ENCODE measurements at regions not wholly inside any gene's neighbourhood (a gene's known extent, or its start where the extent isn't known, plus 50 kb on each side); places are given as distances from the start of the nearest gene placed in this dataset.

DNA sequence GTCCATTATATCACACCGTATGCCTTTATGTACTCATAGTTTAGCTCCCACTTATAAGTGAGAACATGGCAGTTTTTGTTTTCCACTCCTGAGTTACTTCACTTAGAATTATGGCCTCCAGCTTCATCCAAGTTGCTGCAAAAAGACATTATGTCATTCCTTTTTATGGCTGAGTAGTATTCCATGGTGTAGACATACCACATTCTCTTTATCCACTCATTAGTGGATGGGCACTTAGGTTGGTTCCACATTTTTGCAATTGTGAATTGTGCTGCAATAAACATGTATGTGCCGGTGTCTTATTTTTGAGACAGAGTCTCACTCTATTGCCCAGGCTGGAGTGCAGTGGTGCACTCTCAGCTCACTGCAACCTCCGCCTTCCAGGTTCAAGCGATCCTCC is 74.1 kb upstream of the IQSEC1 start:
- Histone ChIP-seq H3K9me3 (no peaks in the 10 kb centered on the region), H3K36me3 (no peaks in the 10 kb centered on the region), H3K27ac (no peak overlapping the region), H3K4me1 (no peaks in the 10 kb centered on the region), H3K27me3 (no peaks in the 10 kb centered on the region), H3K4me3 (no peak overlapping the region)
- TF ChIP-seq POLR2A (IDR thresholded peaks at IDR 0.05) (no peak), CTCF (IDR thresholded peaks at IDR 0.05) (no peak)
- WGBS (ENCODE audit: insufficient coverage, low coverage, low lambda C conversion rate, missing lambda C conversion rate) = 55% methylated on average over 4 of the region's 4 CpGs
- ATAC-seq = no peak
- intact Hi-C loops (cut with DNase I) = no loop called here
- DNase-seq = no peak

GRCh38 chr3:13146643-13147143 is 73.5 kb upstream of the IQSEC1 start:
- no peak for TF ChIP-seq CTCF (IDR thresholded peaks at IDR 0.05)
- no peak for TF ChIP-seq POLR2A (IDR thresholded peaks at IDR 0.05)
- WGBS (ENCODE audit: insufficient coverage, low coverage, low lambda C conversion rate, missing lambda C conversion rate) = 84% methylated on average over 8 of the region's 9 CpGs
- H3K27me3 ChIP-seq = no peaks in the 10 kb centered on the region
- H3K4me1 ChIP-seq = no peaks in the 10 kb centered on the region
- DNase-seq (peak in 1 of 3 donors; percentile 8), ATAC-seq (no peak)
- intact Hi-C loops (cut with DNase I) = no loop called here
- H3K9me3 ChIP-seq = no peaks in the 10 kb centered on the region
- H3K36me3 ChIP-seq = no peaks in the 10 kb centered on the region
- H3K4me3 ChIP-seq = no peak overlapping the region
- H3K27ac ChIP-seq = no peak overlapping the region

DNA sequence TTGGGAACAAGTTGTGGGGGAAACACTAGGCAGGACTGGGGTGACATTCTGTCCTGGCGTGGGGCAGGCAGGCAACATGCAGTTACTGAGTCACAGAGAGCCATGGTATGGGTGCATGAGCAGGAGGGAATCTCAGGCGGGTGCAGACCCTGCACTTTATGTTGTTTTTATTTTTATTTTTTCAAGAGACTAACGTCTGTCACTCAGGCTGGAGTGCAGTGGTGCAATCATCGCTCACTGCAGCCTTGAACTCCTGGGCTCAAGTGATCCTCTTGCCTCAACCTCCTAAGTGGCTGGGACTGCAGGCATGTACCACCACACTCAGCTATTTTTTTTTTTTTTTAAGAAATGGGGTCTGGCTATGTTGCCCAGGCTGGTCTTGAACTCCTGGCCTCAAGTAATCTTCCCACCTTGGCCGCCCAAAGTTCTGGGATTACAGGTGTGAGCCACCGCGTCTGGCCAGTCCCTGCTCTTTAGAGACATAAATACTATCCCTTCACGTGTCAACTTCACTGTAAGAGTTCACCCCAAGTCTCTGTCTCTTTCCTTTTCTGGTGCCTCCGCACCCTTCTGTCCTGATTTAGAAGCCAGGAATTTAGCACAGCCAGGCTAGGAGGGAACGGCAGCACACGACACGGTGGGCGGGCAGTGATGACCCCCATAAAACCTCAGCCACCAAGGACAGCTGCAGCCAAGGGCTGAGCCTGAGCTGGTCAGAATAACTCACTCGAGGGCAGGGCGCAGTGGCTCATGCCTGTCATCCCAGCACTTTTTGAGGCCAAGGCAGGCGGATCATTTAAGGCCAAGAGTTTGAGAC is 72.8 kb upstream of the IQSEC1 start:
- ATAC-seq (no peak), DNase-seq (peak in 2 of 3 donors; percentile 27 to 36)
- Histone ChIP-seq H3K9me3 (no peaks in the 10 kb centered on the region), H3K4me1 (no peaks in the 10 kb centered on the region), H3K4me3 (no peak overlapping the region), H3K27ac (no peak overlapping the region), H3K36me3 (no peaks in the 10 kb centered on the region), H3K27me3 (no peaks in the 10 kb centered on the region)
- 74% methylated on average over 11 of the region's 16 CpGs for WGBS (ENCODE audit: insufficient coverage, low coverage, low lambda C conversion rate, missing lambda C conversion rate)
- no peak for TF ChIP-seq POLR2A (IDR thresholded peaks at IDR 0.05)
- TF ChIP-seq CTCF (IDR thresholded peaks at IDR 0.05) = no peak
- intact Hi-C loops (cut with DNase I) = no loop called here

DNA sequence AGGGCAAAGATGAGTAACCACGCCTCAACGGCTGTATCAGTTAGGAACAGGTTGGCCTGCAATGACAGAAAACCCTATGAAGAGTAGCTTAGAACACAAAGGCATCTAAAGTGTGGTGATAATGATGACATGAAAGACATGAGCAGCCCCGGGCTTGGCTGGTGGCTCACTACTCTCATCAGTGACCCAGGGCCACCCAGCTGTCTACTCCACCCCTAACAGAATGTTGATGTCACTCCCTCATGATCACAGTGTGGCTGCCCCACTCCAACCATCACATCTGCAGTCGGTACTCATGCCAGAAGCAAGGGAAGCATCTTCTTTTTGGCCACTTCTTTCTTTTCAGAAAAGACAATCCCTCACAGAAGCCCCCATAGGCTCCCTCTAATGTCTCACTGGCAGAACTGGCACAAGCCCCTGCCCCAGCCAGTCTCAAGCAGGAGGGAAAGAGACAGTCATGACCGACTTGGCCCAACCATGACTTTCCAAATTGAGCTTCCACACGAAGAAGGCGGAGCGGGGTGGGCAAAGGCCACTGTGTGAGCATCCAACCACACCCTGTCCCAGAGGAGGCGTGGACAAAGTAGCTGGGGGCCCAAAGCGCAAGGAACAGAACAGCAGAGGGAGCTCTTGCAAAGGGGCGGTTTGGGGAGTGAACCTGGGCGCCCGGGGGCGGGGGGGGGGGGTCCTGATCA is 72.0 kb upstream of the IQSEC1 start:
- no peaks in the 10 kb centered on the region for H3K36me3 ChIP-seq
- H3K4me1 ChIP-seq = no peaks in the 10 kb centered on the region
- intact Hi-C loops (cut with DNase I) = no loop called here

More for the DNA sequence above, 72.0 kb upstream of the IQSEC1 start:
- 59% methylated on average over 4 of the region's 14 CpGs for WGBS (ENCODE audit: insufficient coverage, low coverage, low lambda C conversion rate, missing lambda C conversion rate)
- Histone ChIP-seq H3K9me3 (no peaks in the 10 kb centered on the region), H3K27ac (no peak overlapping the region), H3K27me3 (no peaks in the 10 kb centered on the region), H3K4me3 (no peak overlapping the region)
- DNase-seq (peak in 2 of 3 donors; percentile 35 to 44), ATAC-seq (peak in 1 of 4 donors; percentile 36)
- TF ChIP-seq POLR2A (IDR thresholded peaks at IDR 0.05) (no peak), CTCF (IDR thresholded peaks at IDR 0.05) (peak in 1 of 4 donors; percentile 19)

Data from right lobe of liver (tissue), 6 donors.